Neural cell (in vitro differentiated cells): ENCODE measurements at regions not wholly inside any gene's neighbourhood (a gene's known extent, or its start where the extent isn't known, plus 50 kb on each side); places are given as distances from the start of the nearest gene placed in this dataset.

Experiments used
- CTCF ChIP-seq: fragments of 450-650 bp; IDR thresholded peaks from 2 replicates; pipeline ENCODE4 v1.5.1; 2014; ENCODE audit warnings: antibody characterized with exemption, mild to moderate bottlenecking, moderate library complexity; ENCODE audit not compliant: poor library complexity, severe bottlenecking
- MXI1 ChIP-seq: fragments of 450-650 bp; conservative IDR thresholded peaks from 2 replicates; pipeline ENCODE4 v1.6.1; 2014; ENCODE audit warnings: antibody characterized with exemption, mild to moderate bottlenecking; ENCODE audit not compliant: poor library complexity, severe bottlenecking

- TF ChIP-seq CTCF, result no peak
- no peak for TF ChIP-seq MXI1
Measured at GRCh38 chr7:50207686-50208255, 96.7 kb upstream of the IKZF1 start.
